ENCODE measurements at regions not wholly inside any gene's neighbourhood (a gene's known extent, or its start where the extent isn't known, plus 50 kb on each side); places are given as distances from the start of the nearest gene placed in this dataset.

DNA sequence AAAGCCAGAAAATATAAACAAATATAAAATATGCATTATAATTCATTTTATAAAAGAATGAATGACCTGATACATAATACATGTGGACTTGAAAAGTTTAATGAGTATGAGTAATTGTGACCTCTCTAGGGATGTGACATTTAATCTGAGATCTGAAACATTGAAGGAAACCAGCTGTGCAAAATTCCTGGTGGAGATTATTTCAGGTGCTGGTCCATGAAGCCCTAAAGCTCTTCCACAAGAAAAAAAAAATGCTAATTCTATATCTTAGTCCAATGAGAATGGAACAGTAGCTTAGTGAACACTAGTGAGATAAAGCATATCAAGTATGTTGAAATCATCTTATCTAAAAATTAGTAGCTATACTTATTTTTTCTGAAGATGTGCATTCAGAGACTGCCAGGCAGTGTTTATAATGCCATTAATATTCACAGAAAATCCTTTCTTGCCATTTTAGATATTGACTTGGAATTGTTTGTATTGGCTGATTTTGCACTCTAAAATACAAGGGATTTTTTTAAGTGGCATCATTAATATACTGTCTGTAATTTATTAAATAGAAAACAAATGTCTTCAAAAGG is 1485.9 kb downstream of the PLA2G4A start:
- no peaks in the 10 kb centered on the region for H3K9me3 ChIP-seq
- DNase-seq, result no peak
- H3K27me3 ChIP-seq, result no peaks in the 10 kb centered on the region
- H3K36me3 ChIP-seq, result no peaks in the 10 kb centered on the region
- H3K4me3 ChIP-seq, result no peak overlapping the region

DNA sequence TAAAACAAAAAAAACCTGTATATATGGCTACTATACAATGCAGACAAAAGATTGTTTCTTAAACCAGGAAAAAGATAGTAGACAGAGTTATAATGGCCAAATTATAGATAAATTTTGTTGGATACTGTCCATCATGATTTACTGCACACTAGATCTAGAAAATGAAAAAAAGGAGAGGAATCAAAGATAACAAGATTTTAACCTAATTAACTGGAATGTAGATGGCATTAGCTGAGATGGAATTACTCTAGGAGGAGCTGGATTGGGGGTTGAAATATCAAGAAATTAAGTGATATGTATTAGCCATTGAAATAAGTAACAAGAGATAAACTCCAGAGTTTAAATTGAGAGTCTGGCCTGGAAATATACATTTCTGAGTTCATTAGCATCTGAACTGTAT is 1489.1 kb downstream of the PLA2G4A start:
- H3K4me3 ChIP-seq, result no peak overlapping the region
- no peaks in the 10 kb centered on the region for H3K27me3 ChIP-seq
- no peak for DNase-seq
- H3K9me3 ChIP-seq, result no peaks in the 10 kb centered on the region
- no peaks in the 10 kb centered on the region for H3K36me3 ChIP-seq

DNA sequence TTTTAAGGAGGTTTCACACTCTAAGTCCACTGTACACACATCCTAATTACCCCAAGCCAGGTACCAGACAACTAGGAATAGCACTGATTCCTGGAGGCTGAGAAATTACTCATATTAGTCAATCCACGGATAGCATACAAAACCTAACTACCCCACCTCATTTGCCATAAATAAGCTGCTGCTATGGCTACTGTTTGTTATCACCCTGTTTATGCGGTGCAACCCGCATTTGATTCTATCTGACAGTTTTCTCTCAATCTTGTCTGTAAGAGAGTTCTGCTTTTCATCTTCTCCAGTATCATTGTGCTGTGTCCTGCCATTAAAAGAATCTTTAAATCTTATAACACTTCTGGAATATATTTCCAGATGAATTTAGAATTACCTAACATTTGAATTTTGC is 1496.5 kb downstream of the PLA2G4A start:
- Histone ChIP-seq H3K9me3 (peaks cover 3% of the 10 kb centered on the region; the same call in 1 of the 2 replicates), H3K36me3 (no peaks in the 10 kb centered on the region), H3K27me3 (no peaks in the 10 kb centered on the region), H3K4me3 (no peak overlapping the region)
- no peak for DNase-seq

DNA sequence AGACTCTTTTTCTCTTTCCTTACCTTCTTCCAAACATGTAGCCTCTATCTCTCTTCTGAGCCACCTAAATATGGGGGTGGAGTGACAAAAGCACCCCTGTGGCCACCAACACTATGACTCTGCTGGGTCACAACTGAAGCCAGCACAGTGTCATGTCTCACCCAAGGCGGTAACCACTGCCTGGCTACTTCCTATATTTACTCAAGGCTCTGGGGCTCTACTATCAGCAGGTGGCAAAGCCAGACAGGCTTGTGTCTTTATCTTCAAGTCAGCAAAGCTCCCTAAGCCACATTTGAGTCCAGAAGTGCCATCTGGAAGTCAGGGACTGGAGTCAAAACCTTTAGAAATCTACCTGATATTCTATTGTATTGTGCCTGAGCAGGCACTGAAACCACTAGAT is 1515.2 kb downstream of the PLA2G4A start:
- 0 out of 2 replicates have a peak, but pooled peaks cover 3% of the 10 kb centered on the region for H3K9me3 ChIP-seq
- H3K27me3 ChIP-seq, result no peaks in the 10 kb centered on the region
- no peaks in the 10 kb centered on the region for H3K36me3 ChIP-seq
- DNase-seq, result no peak
- H3K4me3 ChIP-seq, result no peak overlapping the region

DNA sequence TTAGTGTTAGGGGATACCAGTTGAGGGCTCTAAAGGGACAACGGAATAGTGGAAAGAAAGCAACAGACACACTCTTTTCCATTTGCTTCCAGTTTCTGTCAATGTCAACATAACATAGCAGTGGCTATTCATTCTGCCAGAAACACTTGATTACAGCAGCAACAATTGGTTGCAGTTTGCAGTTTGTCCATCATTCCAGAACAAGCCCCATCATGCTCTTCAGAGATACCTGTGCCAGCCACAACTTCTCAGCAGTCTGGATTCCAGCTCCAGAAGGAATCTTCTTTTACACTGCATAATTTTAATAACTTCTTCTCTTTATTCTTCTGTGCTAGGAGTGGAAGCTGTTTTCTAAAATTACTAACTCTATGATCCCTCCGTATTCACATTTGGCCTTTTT is 1521.4 kb downstream of the PLA2G4A start:
- Histone ChIP-seq H3K4me3 (no peak overlapping the region), H3K27me3 (no peaks in the 10 kb centered on the region), H3K36me3 (no peaks in the 10 kb centered on the region), H3K9me3 (no peaks in the 10 kb centered on the region)
- no peak for DNase-seq

DNA sequence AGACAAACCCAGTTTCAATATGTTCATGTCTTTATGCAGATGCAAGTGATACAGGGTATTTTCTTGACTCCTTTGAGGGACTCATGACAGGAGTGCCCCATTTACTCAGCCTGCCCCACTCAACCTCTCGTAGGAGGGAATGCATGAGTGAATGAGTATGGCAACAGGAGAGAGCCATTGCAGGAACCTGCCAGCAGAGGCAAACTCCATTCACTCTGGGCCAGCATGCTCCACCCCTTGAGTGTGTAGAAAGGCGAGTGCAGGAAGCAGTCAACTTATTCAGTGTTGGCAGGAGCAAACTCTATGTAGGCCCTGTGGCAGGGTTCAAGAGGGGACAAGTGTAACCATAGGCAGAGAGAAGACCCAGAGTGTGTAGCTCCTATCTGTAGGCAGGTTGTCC is 1526.3 kb downstream of the PLA2G4A start:
- no peak for DNase-seq
- Histone ChIP-seq H3K36me3 (no peaks in the 10 kb centered on the region), H3K27me3 (no peaks in the 10 kb centered on the region), H3K9me3 (0 out of 2 replicates have a peak, but pooled peaks cover 3% of the 10 kb centered on the region), H3K4me3 (no peak overlapping the region)

DNA sequence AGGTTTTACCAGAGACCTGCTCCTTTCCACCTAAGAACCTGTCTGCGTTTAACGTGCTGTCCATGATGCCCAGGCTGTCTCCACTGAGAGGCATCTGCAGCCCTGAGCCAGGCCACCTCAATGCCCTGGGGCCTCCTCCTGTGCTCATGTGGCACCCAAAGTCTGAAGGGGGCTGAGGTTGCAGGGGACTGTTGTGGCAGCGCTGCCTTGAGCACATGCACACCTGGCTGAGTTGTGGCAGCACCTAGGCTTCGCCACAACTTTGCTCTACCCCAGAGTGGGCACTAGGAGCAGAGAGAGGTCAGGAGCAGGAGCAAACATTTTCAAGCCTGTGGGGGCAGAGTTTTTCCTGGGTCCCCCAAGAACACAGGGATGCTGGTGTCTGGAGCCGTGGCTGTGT is 1527.1 kb downstream of the PLA2G4A start:
- Histone ChIP-seq H3K36me3 (no peaks in the 10 kb centered on the region), H3K27me3 (no peaks in the 10 kb centered on the region), H3K4me3 (no peak overlapping the region), H3K9me3 (0 out of 2 replicates have a peak, but pooled peaks cover 3% of the 10 kb centered on the region)
- no peak for DNase-seq

DNA sequence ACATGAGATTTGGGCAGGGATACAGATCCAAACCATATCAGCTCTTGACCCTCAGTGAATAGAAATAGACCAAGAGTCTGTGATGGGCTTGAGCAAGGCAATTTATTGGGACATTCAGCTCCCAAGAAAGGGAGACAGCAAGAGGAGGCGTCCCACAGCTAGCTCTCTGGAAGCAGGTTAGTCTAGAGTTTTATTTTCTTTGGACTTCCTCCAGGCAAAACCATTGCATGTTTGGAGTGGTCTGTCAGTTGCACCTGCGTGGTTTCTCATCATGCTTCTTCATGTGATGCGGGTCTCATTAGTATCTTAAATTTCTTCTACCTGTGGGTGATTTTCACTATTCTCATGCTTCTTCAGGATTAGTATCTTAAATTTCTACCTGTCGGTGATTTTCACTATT is 1530.6 kb downstream of the PLA2G4A start:
- no peaks in the 10 kb centered on the region for H3K36me3 ChIP-seq
- H3K4me3 ChIP-seq, result no peak overlapping the region
- 0 out of 2 replicates have a peak, but pooled peaks cover 3% of the 10 kb centered on the region for H3K9me3 ChIP-seq
- no peak for DNase-seq
- no peaks in the 10 kb centered on the region for H3K27me3 ChIP-seq

DNA sequence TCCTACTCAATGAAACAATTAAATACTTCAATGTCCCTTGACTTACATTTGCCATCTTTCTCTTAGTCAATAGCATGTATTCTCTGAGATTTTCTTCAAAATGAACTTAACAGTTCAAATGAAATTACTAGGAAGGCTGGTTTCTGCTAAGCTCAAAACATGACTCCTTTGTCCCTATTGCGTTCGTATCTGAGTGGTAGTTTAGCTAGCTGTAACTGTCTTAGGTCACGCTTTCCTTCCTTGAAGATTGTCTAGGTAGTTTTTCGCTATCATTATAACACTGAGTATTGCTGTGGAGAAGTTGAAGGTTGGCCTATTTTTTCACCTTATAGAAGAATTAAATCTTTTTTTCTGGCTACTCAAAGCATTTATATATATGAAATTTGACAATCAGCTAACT is 1535.2 kb downstream of the PLA2G4A start:
- no peak for DNase-seq
- Histone ChIP-seq H3K9me3 (no peaks in the 10 kb centered on the region), H3K36me3 (no peaks in the 10 kb centered on the region), H3K27me3 (no peaks in the 10 kb centered on the region), H3K4me3 (peak overlapping the region; percentile 50)

DNA sequence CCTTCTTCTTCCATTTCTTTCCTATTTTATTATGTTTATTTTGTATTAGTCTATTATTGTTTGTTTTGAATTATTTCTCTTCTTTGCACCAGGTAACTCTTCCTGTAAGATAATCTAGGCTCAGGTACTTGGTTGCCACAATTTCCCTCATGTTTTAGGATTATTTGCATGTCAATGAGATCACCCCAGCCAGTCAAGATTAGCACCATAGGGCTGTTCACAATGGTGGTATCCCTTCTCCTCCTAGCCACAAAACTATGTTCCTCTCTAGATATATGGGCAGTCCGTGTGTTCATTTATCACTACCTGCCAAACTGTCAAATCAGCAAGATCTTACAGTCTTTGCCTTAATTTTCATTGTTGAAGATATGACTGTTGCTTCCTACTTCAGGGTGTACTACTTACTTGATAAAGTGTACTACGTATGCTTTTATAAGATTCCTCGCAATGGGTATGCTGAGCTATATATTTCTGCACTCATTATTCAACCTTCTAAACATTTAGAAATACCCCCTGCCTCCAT is 1536.2 kb downstream of the PLA2G4A start:
- H3K27me3 ChIP-seq, result no peaks in the 10 kb centered on the region
- no peak for DNase-seq
- H3K9me3 ChIP-seq, result no peaks in the 10 kb centered on the region
- H3K36me3 ChIP-seq, result no peaks in the 10 kb centered on the region
- no peak overlapping the region for H3K4me3 ChIP-seq

DNA sequence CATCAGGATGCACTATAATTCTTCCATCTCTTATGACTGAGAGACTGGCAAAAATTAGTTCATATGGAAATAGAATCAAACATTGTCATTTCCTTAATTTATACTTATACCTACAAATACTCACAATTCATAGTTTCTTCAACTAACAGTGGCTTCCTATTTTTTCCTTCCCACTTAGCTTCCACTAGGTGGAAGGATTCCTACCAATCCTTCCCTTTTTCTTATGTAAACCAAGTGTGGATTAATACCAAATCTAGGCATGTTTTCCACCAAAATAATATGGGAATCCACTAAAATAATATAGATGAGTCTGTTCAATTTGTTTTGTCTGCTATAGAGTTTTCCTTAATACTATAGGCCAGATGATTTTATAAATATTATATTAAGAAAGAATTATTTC is 1537.1 kb downstream of the PLA2G4A start:
- Histone ChIP-seq H3K4me3 (no peak overlapping the region), H3K9me3 (no peaks in the 10 kb centered on the region), H3K27me3 (no peaks in the 10 kb centered on the region), H3K36me3 (no peaks in the 10 kb centered on the region)
- no peak for DNase-seq

DNA sequence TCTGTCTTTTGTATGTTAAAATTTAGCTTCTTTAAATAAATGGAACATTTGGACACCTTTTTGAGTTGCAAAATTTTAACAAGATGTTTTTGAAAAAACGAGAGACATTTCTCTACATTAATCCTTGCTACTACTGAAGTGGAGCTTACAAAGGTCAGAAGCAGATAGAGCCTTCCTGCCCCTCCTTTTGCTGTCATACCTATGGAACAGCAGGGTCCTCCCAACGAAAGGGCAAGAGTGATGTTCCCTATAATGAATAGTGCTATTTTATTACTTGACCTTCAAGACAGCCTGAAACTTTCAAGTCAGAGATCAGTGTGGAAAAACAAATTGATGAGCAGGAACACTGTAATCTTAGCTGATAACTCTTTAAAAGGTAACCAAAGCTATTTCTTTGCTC is 1538.9 kb downstream of the PLA2G4A start:
- H3K27me3 ChIP-seq, result no peaks in the 10 kb centered on the region
- no peaks in the 10 kb centered on the region for H3K36me3 ChIP-seq
- H3K9me3 ChIP-seq, result no peaks in the 10 kb centered on the region
- DNase-seq, result no peak
- no peak overlapping the region for H3K4me3 ChIP-seq

DNA sequence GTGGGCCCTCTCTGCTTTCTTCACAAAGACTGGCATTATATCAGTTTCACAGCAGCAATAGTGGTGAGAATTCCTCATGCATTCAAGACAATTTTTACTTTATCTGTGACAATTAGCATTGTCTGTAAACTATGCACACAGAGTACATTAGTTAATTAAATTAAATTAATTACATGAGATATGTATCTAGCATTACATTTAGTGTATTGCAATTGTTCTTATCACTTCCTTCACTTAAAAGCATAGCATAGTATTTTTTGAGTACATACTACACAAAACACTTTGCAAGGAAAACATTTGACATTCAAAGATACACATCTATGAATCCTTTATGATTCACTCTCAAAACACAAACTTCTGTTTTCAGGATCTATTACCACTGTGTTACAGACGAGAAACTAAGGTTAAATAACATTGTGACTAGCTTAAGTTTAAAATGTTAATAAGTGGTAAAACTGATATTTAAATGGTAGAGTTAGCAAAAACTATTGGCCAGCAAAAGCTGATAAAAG is 1542.6 kb downstream of the PLA2G4A start:
- Histone ChIP-seq H3K4me3 (no peak overlapping the region), H3K9me3 (peaks cover 2% of the 10 kb centered on the region; the same call in 1 of the 2 replicates), H3K27me3 (no peaks in the 10 kb centered on the region), H3K36me3 (no peaks in the 10 kb centered on the region)
- no peak for DNase-seq

DNA sequence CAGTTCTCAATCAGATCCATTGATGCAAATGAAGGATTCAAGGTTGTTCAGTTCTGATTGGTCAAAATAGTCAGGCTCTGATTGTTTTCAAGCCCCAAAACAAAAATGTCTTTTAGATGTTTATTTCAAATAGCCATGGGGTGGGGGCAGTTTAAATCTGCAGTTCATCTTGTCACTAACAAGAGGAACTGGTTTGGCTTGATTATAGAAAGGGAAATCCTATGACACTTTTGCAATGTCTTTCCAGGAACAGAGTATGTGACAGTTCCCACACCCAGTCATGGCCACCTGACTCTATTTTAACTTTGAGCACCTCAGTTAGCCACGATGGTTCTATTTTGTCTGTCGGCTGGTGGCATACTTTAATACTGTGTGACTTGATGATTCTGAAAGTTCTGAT is 1544.1 kb downstream of the PLA2G4A start:
- no peak for DNase-seq
- Histone ChIP-seq H3K36me3 (no peaks in the 10 kb centered on the region), H3K9me3 (peaks cover 2% of the 10 kb centered on the region; the same call in 1 of the 2 replicates), H3K27me3 (no peaks in the 10 kb centered on the region), H3K4me3 (no peak overlapping the region)

DNA sequence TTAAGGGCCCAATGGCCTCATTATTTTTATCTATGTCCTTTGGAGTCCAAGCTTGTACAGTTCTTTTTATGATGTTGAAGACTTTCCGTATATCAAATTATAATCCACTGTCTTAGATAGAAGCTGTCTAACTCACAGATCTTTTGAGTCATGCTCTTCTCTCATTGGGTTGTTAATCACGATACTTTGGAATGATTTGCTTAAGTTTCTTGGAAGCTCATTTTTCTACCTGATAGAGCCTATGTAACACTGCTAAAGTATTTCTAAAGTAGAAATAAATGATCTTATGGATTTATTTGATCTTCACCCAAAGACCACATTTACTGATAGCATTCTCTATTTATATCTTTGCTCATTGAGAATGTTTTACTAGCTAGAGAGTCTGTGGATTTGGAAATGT is 1554.1 kb downstream of the PLA2G4A start:
- no peaks in the 10 kb centered on the region for H3K27me3 ChIP-seq

DNA sequence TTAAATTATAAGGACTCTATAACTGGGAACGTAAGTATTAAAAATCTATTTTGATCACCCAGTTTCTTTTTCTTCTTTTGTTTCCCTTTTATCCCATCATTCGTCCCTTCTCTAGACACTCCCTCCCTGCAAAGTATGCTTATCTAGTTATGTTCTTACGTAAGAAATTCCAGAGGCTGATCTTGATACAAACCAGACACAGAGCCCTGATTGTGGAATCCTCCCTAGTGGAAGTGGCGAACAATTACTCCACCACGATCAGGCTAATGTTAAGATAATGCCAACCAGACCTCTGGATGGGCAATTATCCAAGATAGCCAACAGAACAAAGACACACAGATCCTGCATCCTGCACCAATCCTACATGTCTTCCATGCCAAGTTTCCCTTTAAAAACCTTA is 1557.4 kb downstream of the PLA2G4A start:
- no peaks in the 10 kb centered on the region for H3K36me3 ChIP-seq
- DNase-seq, result no peak
- H3K4me3 ChIP-seq, result no peak overlapping the region
- H3K9me3 ChIP-seq, result 0 out of 2 replicates have a peak, but pooled peaks cover 2% of the 10 kb centered on the region
- no peaks in the 10 kb centered on the region for H3K27me3 ChIP-seq

More for the DNA sequence above, 1554.1 kb downstream of the PLA2G4A start:
- DNase-seq, result no peak
- H3K9me3 ChIP-seq, result 0 out of 2 replicates have a peak, but pooled peaks cover 2% of the 10 kb centered on the region
- H3K4me3 ChIP-seq, result no peak overlapping the region
- no peaks in the 10 kb centered on the region for H3K36me3 ChIP-seq

DNA sequence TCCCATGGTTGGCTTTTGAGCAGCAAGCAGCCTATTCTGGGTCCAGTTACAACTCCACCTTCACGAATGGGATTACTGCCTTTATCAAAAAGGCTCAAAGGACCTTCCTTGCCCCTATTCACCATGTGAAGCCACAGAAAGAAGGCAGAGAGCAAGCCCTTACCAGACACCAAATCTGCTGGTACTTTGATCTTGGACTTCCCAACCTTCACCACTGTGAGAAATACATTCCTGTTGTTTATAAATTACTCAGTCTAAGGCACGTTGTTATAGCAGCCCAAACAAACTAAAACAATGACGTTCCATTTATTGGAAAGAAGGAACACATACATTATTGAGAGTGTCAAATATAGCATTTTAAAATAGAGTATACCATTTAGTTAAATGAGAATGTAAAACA is 1557.9 kb downstream of the PLA2G4A start:
- Histone ChIP-seq H3K36me3 (no peaks in the 10 kb centered on the region), H3K4me3 (no peak overlapping the region), H3K9me3 (0 out of 2 replicates have a peak, but pooled peaks cover 2% of the 10 kb centered on the region), H3K27me3 (no peaks in the 10 kb centered on the region)
- no peak for DNase-seq

DNA sequence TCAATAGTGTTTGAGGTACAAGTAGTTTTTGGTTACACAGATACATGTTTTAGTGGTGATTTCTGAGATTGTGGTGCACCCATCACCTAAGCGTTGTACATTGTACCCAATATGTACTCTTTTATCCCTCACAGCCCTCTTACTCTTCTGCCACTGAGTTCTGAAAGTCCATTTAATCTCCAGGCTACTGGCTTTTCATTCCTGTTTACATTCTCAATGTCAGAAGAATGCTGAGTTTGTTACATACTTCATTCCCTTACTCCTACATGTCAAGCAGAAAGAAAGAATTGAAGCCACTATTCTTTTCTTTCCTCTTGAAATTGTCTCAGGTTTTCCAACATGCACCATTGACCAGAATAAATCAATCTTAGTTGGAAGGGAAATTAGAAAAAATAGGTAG is 1565.9 kb downstream of the PLA2G4A start:
- no peaks in the 10 kb centered on the region for H3K27me3 ChIP-seq
- peaks cover 4% of the 10 kb centered on the region for H3K9me3 ChIP-seq
- no peak for DNase-seq
- no peaks in the 10 kb centered on the region for H3K36me3 ChIP-seq
- H3K4me3 ChIP-seq, result no peak overlapping the region

Measured in MG63 (cell line).